ENCODE measurements at regions not wholly inside any gene's neighbourhood (a gene's known extent, or its start where the extent isn't known, plus 50 kb on each side); places are given as distances from the start of the nearest gene placed in this dataset.
"Not testable (repeated sequence)": the region's sequence is repeated elsewhere in the genome, so short reads cannot be mapped to it uniquely, and the experiment has no call there.

- ChIA-PET POLR2A (no interaction called here), CTCF (interaction anchor here (1.1 to 1.3 kb wide), 2 partner anchors 16 to 69 kb away, joined by 4 read pairs; no protein-coding TSS in a partner anchor)
- DNase-seq (ENCODE audit: extremely low spot score), result no peak
- TF ChIP-seq PKNOX1 (IDR thresholded peaks at IDR 0.05) (no peak), CTBP1 (IDR thresholded peaks at IDR 0.05; ENCODE audit: borderline replicate concordance) (no peak), NFRKB (IDR thresholded peaks at IDR 0.05) (no peak), FOXM1 (IDR thresholded peaks at IDR 0.05; ENCODE audit: borderline replicate concordance) (no peak), LEF1 (IDR thresholded peaks at IDR 0.05; ENCODE audit: borderline replicate concordance) (no peak), L3MBTL2 (conservative IDR thresholded peaks at IDR 0.05) (no peak)
Observed at GRCh38 chr14:44847526-44848309, 114.0 kb downstream of the KLHL28 start.

GRCh38 chr14:44846232-44846824 is 115.4 kb downstream of the KLHL28 start:
- POLR2A ChIA-PET, result no interaction called here
- CTCF ChIA-PET, result interaction anchor here (0.7 to 1.3 kb wide), 10 partner anchors 15 to 693 kb away, joined by 3 to 4 read pairs (median 3); no protein-coding TSS in a partner anchor
- TF ChIP-seq FOXA1 (IDR thresholded peaks at IDR 0.05) (no peak), L3MBTL2 (conservative IDR thresholded peaks at IDR 0.05) (0 out of 2 replicates have a peak, but pooled peaks have one; percentile 20)
- DNase-seq (ENCODE audit: extremely low spot score), result peak; percentile 57

- DNase-seq (ENCODE audit: extremely low spot score); CTCF ChIA-PET; POLR2A ChIA-PET: not testable (repeated sequence)
Observed at GRCh38 chr14:44835928-44836327, 125.8 kb downstream of the KLHL28 start.

GRCh38 chr14:44833376-44834060 is 128.2 kb downstream of the KLHL28 start:
- DNase-seq (ENCODE audit: extremely low spot score), result no peak
- no peak for TF ChIP-seq ZNF384 (IDR thresholded peaks at IDR 0.05)
- TF ChIP-seq CTBP1 (IDR thresholded peaks at IDR 0.05; ENCODE audit: borderline replicate concordance), result no peak
- TF ChIP-seq NFRKB (IDR thresholded peaks at IDR 0.05), result no peak
- TF ChIP-seq ELF4 (IDR thresholded peaks at IDR 0.05), result no peak
- TF ChIP-seq L3MBTL2 (conservative IDR thresholded peaks at IDR 0.05), result no peak
- TF ChIP-seq ARNT (IDR thresholded peaks at IDR 0.05), result no peak
- no peak for TF ChIP-seq SUZ12 (IDR thresholded peaks at IDR 0.05)
- TF ChIP-seq SP1 (IDR thresholded peaks at IDR 0.05), result no peak
- no peak for TF ChIP-seq PKNOX1 (IDR thresholded peaks at IDR 0.05)
- ChIA-PET POLR2A (no interaction called here), CTCF (no interaction called here)

- DNase-seq (ENCODE audit: extremely low spot score), result no peak
- TF ChIP-seq ZNF384 (IDR thresholded peaks at IDR 0.05), result no peak
- TF ChIP-seq ARNT (IDR thresholded peaks at IDR 0.05), result no peak
- POLR2A ChIA-PET, result no interaction called here
- CTCF ChIA-PET, result no interaction called here
Observed at GRCh38 chr14:44830371-44830770, 131.4 kb downstream of the KLHL28 start.

GRCh38 chr14:44829021-44829420 is 132.7 kb downstream of the KLHL28 start:
- no peak for DNase-seq (ENCODE audit: extremely low spot score)
- POLR2A ChIA-PET, result no interaction called here
- TF ChIP-seq FOXA1 (IDR thresholded peaks at IDR 0.05) (no peak), SP1 (IDR thresholded peaks at IDR 0.05) (no peak), ARNT (IDR thresholded peaks at IDR 0.05) (no peak), SUZ12 (IDR thresholded peaks at IDR 0.05) (no peak), ELF4 (IDR thresholded peaks at IDR 0.05) (no peak), PKNOX1 (IDR thresholded peaks at IDR 0.05) (no peak), L3MBTL2 (conservative IDR thresholded peaks at IDR 0.05) (no peak), HDGF (IDR thresholded peaks at IDR 0.05; ENCODE audit: borderline replicate concordance) (no peak)
- CTCF ChIA-PET, result interaction anchor here (0.6 kb wide), 1 partner anchor 87 kb away, joined by 3 read pairs; no protein-coding TSS in a partner anchor

- CTCF ChIA-PET, result no interaction called here
- POLR2A ChIA-PET, result no interaction called here
- TF ChIP-seq ARNT (IDR thresholded peaks at IDR 0.05) (no peak), ZNF384 (IDR thresholded peaks at IDR 0.05) (no peak), ELF4 (IDR thresholded peaks at IDR 0.05) (no peak), TARDBP (IDR thresholded peaks at IDR 0.05) (no peak), L3MBTL2 (conservative IDR thresholded peaks at IDR 0.05) (no peak), HDGF (IDR thresholded peaks at IDR 0.05; ENCODE audit: borderline replicate concordance) (no peak), SP1 (IDR thresholded peaks at IDR 0.05) (no peak), NFRKB (IDR thresholded peaks at IDR 0.05) (no peak), SUZ12 (IDR thresholded peaks at IDR 0.05) (no peak)
- DNase-seq (ENCODE audit: extremely low spot score), result no peak
Observed at GRCh38 chr14:44828023-44828422, 133.7 kb downstream of the KLHL28 start.

All from HEK293T (cell line).